GM23338 (cell line): ENCODE measurements at regions not wholly inside any gene's neighbourhood (a gene's known extent, or its start where the extent isn't known, plus 50 kb on each side); places are given as distances from the start of the nearest gene placed in this dataset.

ENCODE experiments used
- ATAC-seq: fragments of 200-7000 bp; cut with Tn5 transposase; 3 replicates; pipeline ENCODE4 v1.9.1; 2020
- DNase-seq: peaks from one replicate; pipeline ENCODE4 v3.0.0-alpha.2; 2015; ENCODE audit warnings: low spot score
- H2AFZ ChIP-seq: fragments of 200-600 bp; sonication (generic); 2 replicates; pipeline ENCODE4 v1.8.0; 2016; ENCODE audit warnings: antibody characterized with exemption, mild to moderate bottlenecking, moderate library complexity
- H3F3A ChIP-seq: fragments of 200-600 bp; sonication (generic); replicated peaks from 2 replicates; pipeline ENCODE4 v1.8.0; 2017; ENCODE audit warnings: antibody characterized with exemption, mixed run types, low read depth
- H3K27ac ChIP-seq: fragments of 200-600 bp; sonication (generic); 2 replicates; pipeline ENCODE4 v1.6.1; 2016; ENCODE audit warnings: low read depth
- H3K27me3 ChIP-seq: fragments of 200-600 bp; sonication (generic); 2 replicates; pipeline ENCODE4 v1.8.0; 2016; ENCODE audit warnings: mild to moderate bottlenecking, mixed run types, moderate library complexity; ENCODE audit not compliant: insufficient read depth
- H3K36me3 ChIP-seq: fragments of 200-600 bp; sonication (generic); 2 replicates; pipeline ENCODE4 v1.8.0; 2016; ENCODE audit warnings: mild to moderate bottlenecking; ENCODE audit not compliant: insufficient read depth
- H3K4me1 ChIP-seq: fragments of 200-600 bp; sonication (generic); 2 replicates; pipeline ENCODE4 v1.8.0; 2016; ENCODE audit warnings: mild to moderate bottlenecking, moderate library complexity; ENCODE audit not compliant: insufficient read depth
- H3K4me2 ChIP-seq: fragments of 200-600 bp; sonication (generic); 2 replicates; pipeline ENCODE4 v1.7.1; 2017; ENCODE audit warnings: mixed run types
- H3K4me3 ChIP-seq: fragments of 200-600 bp; sonication (generic); 2 replicates; pipeline ENCODE4 v1.6.1; 2016; ENCODE audit warnings: mixed run types
- H3K79me2 ChIP-seq: fragments of 200-600 bp; sonication (generic); replicated peaks from 2 replicates; pipeline ENCODE4 v1.8.0; 2017; ENCODE audit warnings: mild to moderate bottlenecking; ENCODE audit not compliant: insufficient read depth
- H3K9me2 ChIP-seq: fragments of 200-600 bp; sonication (generic); 2 replicates; pipeline ENCODE4 v1.8.0; 2017; ENCODE audit not compliant: insufficient read depth
- H4K20me1 ChIP-seq: fragments of 200-600 bp; sonication (generic); replicated peaks from 2 replicates; pipeline ENCODE4 v1.8.0; 2017; ENCODE audit warnings: mild to moderate bottlenecking; ENCODE audit not compliant: insufficient read depth
- H3K27ac Mint-ChIP-seq: 2 replicates; pipeline ENCODE4 v1.8.0; 2020; ENCODE audit warnings: inconsistent platforms, mild to moderate bottlenecking, moderate library complexity, mixed read lengths
- H3K27me3 Mint-ChIP-seq: 3 replicates; pipeline ENCODE4 v1.8.0; 2022; ENCODE audit warnings: low read depth, mild to moderate bottlenecking, moderate library complexity, mixed read lengths, inconsistent platforms; ENCODE audit not compliant: insufficient read depth, poor library complexity
- H3K36me3 Mint-ChIP-seq: 3 replicates; pipeline ENCODE4 v1.8.0; 2021; ENCODE audit warnings: low read depth, mild to moderate bottlenecking, inconsistent platforms, moderate library complexity, mixed read lengths
- H3K4me1 Mint-ChIP-seq: 3 replicates; pipeline ENCODE4 v1.8.0; 2020; ENCODE audit warnings: mild to moderate bottlenecking, inconsistent platforms, mixed read lengths
- H3K4me3 Mint-ChIP-seq: 3 replicates; pipeline ENCODE4 v1.8.0; 2021; ENCODE audit warnings: moderate library complexity, mild to moderate bottlenecking, inconsistent platforms, mixed read lengths
- H3K9me3 Mint-ChIP-seq: 3 replicates; pipeline ENCODE4 v1.8.0; 2020; ENCODE audit warnings: moderate library complexity, mild to moderate bottlenecking, inconsistent platforms, mixed read lengths
- NANOG ChIP-seq: IDR thresholded peaks from 2 replicates; pipeline ENCODE4 v1.6.1; 2016; ENCODE audit warnings: antibody characterized with exemption, borderline replicate concordance
- ZNF114 ChIP-seq: fragments of 250-450 bp; sonication (Bioruptor Pico); IDR thresholded peaks from 2 replicates; pipeline ENCODE4 v1.5.0; 2020; ENCODE audit warnings: mild to moderate bottlenecking, moderate library complexity
- ZNF462 ChIP-seq: fragments of 250-450 bp; sonication (Bioruptor Pico); IDR thresholded peaks from 2 replicates; pipeline ENCODE4 v1.5.0; 2020; ENCODE audit warnings: mild to moderate bottlenecking, moderate library complexity
- TF ChIP-seq, protein P1 (sequence below), 2 experiments: fragments of 200-600 bp in 1 of 2; sonication (generic) in 1 of 2; conservative IDR thresholded peaks; 2 replicates each; pipeline versions ENCODE4 v1.5.1 to v1.6.1; 2016 to 2017; ENCODE audit warnings: antibody characterized with exemption in 2 of 2, low read depth in 2 of 2, mild to moderate bottlenecking in 2 of 2, moderate library complexity in 1 of 2

DNA sequence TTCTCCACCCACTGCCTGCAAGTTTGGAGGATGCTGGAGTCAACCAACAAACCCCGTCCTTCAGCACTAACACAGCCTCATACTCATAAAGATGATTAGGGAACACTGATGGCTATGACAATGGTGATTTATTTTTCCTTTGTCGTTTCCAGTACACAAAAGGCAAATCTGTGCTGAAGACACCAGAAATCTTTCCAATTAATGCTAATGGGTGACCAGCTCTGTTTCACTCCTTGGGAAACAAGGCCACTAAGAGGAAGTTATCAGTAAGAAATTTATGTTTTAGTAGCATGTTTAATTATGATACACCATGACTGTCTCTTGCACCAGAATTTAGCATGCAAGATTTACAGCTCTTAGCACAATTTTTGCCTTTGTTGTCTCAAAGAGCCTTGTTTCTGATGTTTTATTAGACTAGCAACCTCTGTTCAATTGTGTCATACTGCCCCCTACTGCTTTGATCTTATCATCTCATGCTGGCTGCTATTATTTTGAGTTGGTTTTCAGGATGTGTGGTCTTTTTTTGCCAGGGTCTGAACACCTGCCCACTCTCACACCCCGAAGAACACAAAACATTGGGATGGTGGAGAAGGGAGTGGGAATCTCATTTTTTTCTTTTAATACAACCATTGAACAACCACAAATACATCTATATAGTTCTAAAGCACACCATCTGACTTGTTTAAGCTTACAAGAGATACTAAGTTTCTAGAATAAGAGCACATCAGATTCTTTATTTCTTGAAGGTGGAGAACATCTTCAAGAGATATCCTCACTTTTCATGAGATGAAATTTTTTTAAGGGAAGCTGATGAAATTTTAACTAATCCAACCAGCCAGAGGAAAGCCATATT lies 160.9 kb downstream of the SPTSSA start:
- Histone ChIP-seq H3K27me3 (no peaks in the 10 kb centered on the region), H2AFZ (no peak overlapping the region), H3K79me2 (no peaks in the 10 kb centered on the region), H3K9me2 (no peaks in the 10 kb centered on the region; the same call in 1 of the 2 replicates), H3F3A (no peaks in the 10 kb centered on the region), H3K4me2 (no peak overlapping the region), H3K4me3 (no peak overlapping the region), H3K27ac (no peak overlapping the region), H3K36me3 (no peaks in the 10 kb centered on the region), H4K20me1 (no peaks in the 10 kb centered on the region), H3K4me1 (0 out of 2 replicates have a peak, but pooled peaks cover 5% of the 10 kb centered on the region)
- H3K36me3 Mint-ChIP-seq, result peaks cover 18% of the 10 kb centered on the region
- DNase-seq, result peak; percentile 76
- TF ChIP-seq ZNF114 (no peak), NANOG (no peak), ZNF462 (CRISPR knock-in tag) (no peak)
- TF ChIP-seq, protein P1, sequence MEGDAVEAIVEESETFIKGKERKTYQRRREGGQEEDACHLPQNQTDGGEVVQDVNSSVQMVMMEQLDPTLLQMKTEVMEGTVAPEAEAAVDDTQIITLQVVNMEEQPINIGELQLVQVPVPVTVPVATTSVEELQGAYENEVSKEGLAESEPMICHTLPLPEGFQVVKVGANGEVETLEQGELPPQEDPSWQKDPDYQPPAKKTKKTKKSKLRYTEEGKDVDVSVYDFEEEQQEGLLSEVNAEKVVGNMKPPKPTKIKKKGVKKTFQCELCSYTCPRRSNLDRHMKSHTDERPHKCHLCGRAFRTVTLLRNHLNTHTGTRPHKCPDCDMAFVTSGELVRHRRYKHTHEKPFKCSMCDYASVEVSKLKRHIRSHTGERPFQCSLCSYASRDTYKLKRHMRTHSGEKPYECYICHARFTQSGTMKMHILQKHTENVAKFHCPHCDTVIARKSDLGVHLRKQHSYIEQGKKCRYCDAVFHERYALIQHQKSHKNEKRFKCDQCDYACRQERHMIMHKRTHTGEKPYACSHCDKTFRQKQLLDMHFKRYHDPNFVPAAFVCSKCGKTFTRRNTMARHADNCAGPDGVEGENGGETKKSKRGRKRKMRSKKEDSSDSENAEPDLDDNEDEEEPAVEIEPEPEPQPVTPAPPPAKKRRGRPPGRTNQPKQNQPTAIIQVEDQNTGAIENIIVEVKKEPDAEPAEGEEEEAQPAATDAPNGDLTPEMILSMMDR (conservative IDR thresholded peaks at IDR 0.05; ENCODE audit: low read depth in 2 of 2), result peak; percentile 73 to 93
- H3K27me3 Mint-ChIP-seq, result peaks cover 15% of the 10 kb centered on the region
- ATAC-seq, result peak; percentile 59
- H3K27ac Mint-ChIP-seq, result no peak overlapping the region
- H3K9me3 Mint-ChIP-seq, result peaks cover 19% of the 10 kb centered on the region
- H3K4me1 Mint-ChIP-seq, result peaks cover 10% of the 10 kb centered on the region
- no peak overlapping the region for H3K4me3 Mint-ChIP-seq
